Ovary (tissue), 3 donors: ENCODE measurements at regions not wholly inside any gene's neighbourhood (a gene's known extent, or its start where the extent isn't known, plus 50 kb on each side); places are given as distances from the start of the nearest gene placed in this dataset.

Experiments
- CTCF ChIP-seq, 3 donors: fragments of 450-650 bp in 2 of 3; fragments of 200-600 bp in 1 of 3; IDR thresholded peaks; one replicate each; pipeline versions ENCODE4 v1.5.1 to v1.8.0; 2016 to 2022; ENCODE audit warnings: antibody characterized with exemption in 3 of 3, mild to moderate bottlenecking in 1 of 3
- EP300 ChIP-seq: sonication (generic); formaldehyde crosslinking; IDR thresholded peaks from one replicate; pipeline ENCODE4 v1.6.1; 2017; ENCODE audit warnings: antibody characterized with exemption
- POLR2A ChIP-seq: fragments of 450-650 bp; IDR thresholded peaks from one replicate; pipeline ENCODE4 v1.6.1; 2017; ENCODE audit warnings: antibody characterized with exemption, mild to moderate bottlenecking, moderate library complexity
- donor health status: DM: no; HTN: no; CAD: no.

DNA sequence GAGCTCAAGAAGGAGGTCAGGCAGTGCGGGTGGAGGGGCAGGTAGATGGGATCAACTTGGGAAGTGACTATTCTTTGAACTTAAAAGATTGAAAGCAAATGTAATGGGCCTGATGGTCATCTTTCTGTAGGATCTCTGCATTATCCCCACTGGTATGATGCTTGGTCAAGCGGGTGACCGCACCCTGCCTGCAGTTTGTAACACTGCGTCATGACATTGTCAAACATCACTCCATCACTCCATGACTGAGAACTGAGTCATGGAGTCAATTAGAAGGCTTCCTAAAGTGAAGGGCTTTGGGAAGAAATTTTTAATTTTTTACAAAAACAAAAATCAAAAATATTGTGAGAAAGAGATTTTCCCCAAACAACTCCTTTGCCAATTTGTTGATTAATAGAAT, 62.4 kb upstream of the BMAL1 start:
- no peak for TF ChIP-seq CTCF (IDR thresholded peaks at IDR 0.05)
- TF ChIP-seq EP300: no peak
- TF ChIP-seq POLR2A: no peak
